ENCODE measurements at regions not wholly inside any gene's neighbourhood (a gene's known extent, or its start where the extent isn't known, plus 50 kb on each side); places are given as distances from the start of the nearest gene placed in this dataset.

GRCh38 chr15:25182736-25183445 lies 228.1 kb downstream of the SNRPN start:
- no peak overlapping the region for H3K27ac Mint-ChIP-seq

GRCh38 chr15:25183581-25184251 lies 228.9 kb downstream of the SNRPN start:
- no peak overlapping the region for H3K27ac Mint-ChIP-seq

More at GRCh38 chr15:25182736-25183445, 228.1 kb downstream of the SNRPN start:
- H3K9me3 Mint-ChIP-seq, result peaks cover 34% of the 10 kb centered on the region
- H3K4me3 Mint-ChIP-seq, result no peak overlapping the region
- H3K36me3 Mint-ChIP-seq, result peaks cover 5% of the 10 kb centered on the region
- TF ChIP-seq CTCF (IDR thresholded peaks at IDR 0.05; ENCODE audit: unreplicated experiment), result no peak
- no peaks in the 10 kb centered on the region for H3K27me3 Mint-ChIP-seq (ENCODE audit: low read depth)
- no peaks in the 10 kb centered on the region for H3K4me1 Mint-ChIP-seq
- DNase-seq (ENCODE audit: low spot score in 2 of 2, unreplicated experiment in 2 of 2), result peak; percentile 4 to 21

GRCh38 chr15:25184356-25185155 lies 229.8 kb downstream of the SNRPN start:
- H3K9me3 Mint-ChIP-seq, result peaks cover 38% of the 10 kb centered on the region
- DNase-seq (ENCODE audit: low spot score in 2 of 2, unreplicated experiment in 2 of 2), result no peak
- no peaks in the 10 kb centered on the region for H3K27me3 Mint-ChIP-seq (ENCODE audit: low read depth)
- peaks cover 5% of the 10 kb centered on the region for H3K36me3 Mint-ChIP-seq
- no peaks in the 10 kb centered on the region for H3K4me1 Mint-ChIP-seq
- no peak overlapping the region for H3K4me3 Mint-ChIP-seq
- H3K27ac Mint-ChIP-seq, result no peak overlapping the region
- TF ChIP-seq CTCF (IDR thresholded peaks at IDR 0.05; ENCODE audit: unreplicated experiment), result no peak

More at GRCh38 chr15:25183581-25184251, 228.9 kb downstream of the SNRPN start:
- no peak for DNase-seq (ENCODE audit: low spot score in 2 of 2, unreplicated experiment in 2 of 2)
- Mint-ChIP-seq H3K4me1 (no peaks in the 10 kb centered on the region), H3K4me3 (no peak overlapping the region), H3K36me3 (peaks cover 5% of the 10 kb centered on the region), H3K9me3 (peaks cover 39% of the 10 kb centered on the region), H3K27me3 (ENCODE audit: low read depth) (no peaks in the 10 kb centered on the region)
- no peak for TF ChIP-seq CTCF (IDR thresholded peaks at IDR 0.05; ENCODE audit: unreplicated experiment)

- Mint-ChIP-seq H3K4me1 (no peaks in the 10 kb centered on the region), H3K4me3 (no peak overlapping the region), H3K9me3 (peaks cover 42% of the 10 kb centered on the region)
Observed at GRCh38 chr15:25185156-25185710, 230.4 kb downstream of the SNRPN start.

More at GRCh38 chr15:25185156-25185710, 230.4 kb downstream of the SNRPN start:
- no peaks in the 10 kb centered on the region for H3K27me3 Mint-ChIP-seq (ENCODE audit: low read depth)
- DNase-seq (ENCODE audit: low spot score in 2 of 2, unreplicated experiment in 2 of 2), result no peak
- no peak for TF ChIP-seq CTCF (IDR thresholded peaks at IDR 0.05; ENCODE audit: unreplicated experiment)
- peaks cover 5% of the 10 kb centered on the region for H3K36me3 Mint-ChIP-seq
- no peak overlapping the region for H3K27ac Mint-ChIP-seq

Data from mesothelial cell of epicardium (in vitro differentiated cells).